HG03159 (cell line): ENCODE measurements at regions not wholly inside any gene's neighbourhood (a gene's known extent, or its start where the extent isn't known, plus 50 kb on each side); places are given as distances from the start of the nearest gene placed in this dataset.

Experiments used
- ATAC-seq: cut with Tn5 transposase; IDR thresholded peaks from one replicate; pipeline ENCODE4 v1.9.1; 2021; ENCODE audit warnings: mild to moderate bottlenecking, moderate library complexity; ENCODE audit not compliant: unreplicated experiment

GRCh38 chr21:14736162-14736561, 190.0 kb upstream of the SAMSN1 start:
- peak; percentile 67 for ATAC-seq

- no peak for ATAC-seq
These were observed 188.7 kb upstream of the SAMSN1 start for GRCh38 chr21:14734833-14735232.

- ATAC-seq, result no peak
These were observed 188.1 kb upstream of the SAMSN1 start for GRCh38 chr21:14734191-14734590.

- ATAC-seq, result no peak
These were observed 179.1 kb upstream of the SAMSN1 start for GRCh38 chr21:14725219-14725618.

GRCh38 chr21:14722841-14723483, 176.8 kb upstream of the SAMSN1 start:
- no peak for ATAC-seq

- ATAC-seq, result no peak
These were observed 174.1 kb upstream of the SAMSN1 start for GRCh38 chr21:14720237-14720636.

GRCh38 chr21:14718951-14719350, 172.8 kb upstream of the SAMSN1 start:
- ATAC-seq, result no peak

- no peak for ATAC-seq
These were observed 170.8 kb upstream of the SAMSN1 start for GRCh38 chr21:14716761-14717396.

- ATAC-seq, result no peak
These were observed 167.0 kb upstream of the SAMSN1 start for GRCh38 chr21:14713109-14713508.

- ATAC-seq, result no peak
These were observed 166.1 kb upstream of the SAMSN1 start for GRCh38 chr21:14712121-14712715.

- no peak for ATAC-seq
These were observed 165.2 kb upstream of the SAMSN1 start for GRCh38 chr21:14711287-14711686.

GRCh38 chr21:14707511-14708020, 161.5 kb upstream of the SAMSN1 start:
- ATAC-seq, result no peak

GRCh38 chr21:14706712-14707510, 160.8 kb upstream of the SAMSN1 start:
- ATAC-seq, result no peak

- ATAC-seq, result no peak
These were observed 153.6 kb upstream of the SAMSN1 start for GRCh38 chr21:14699433-14700407.

- no peak for ATAC-seq
These were observed 151.7 kb upstream of the SAMSN1 start for GRCh38 chr21:14697769-14698168.

- no peak for ATAC-seq
These were observed 148.7 kb upstream of the SAMSN1 start for GRCh38 chr21:14694817-14695216.

GRCh38 chr21:14693997-14694396, 147.9 kb upstream of the SAMSN1 start:
- ATAC-seq, result no peak

- no peak for ATAC-seq
These were observed 145.8 kb upstream of the SAMSN1 start for GRCh38 chr21:14691914-14692313.

- ATAC-seq, result no peak
These were observed 144.8 kb upstream of the SAMSN1 start for GRCh38 chr21:14690886-14691285.

GRCh38 chr21:14688936-14689335, 142.8 kb upstream of the SAMSN1 start:
- ATAC-seq, result no peak
